Neuronal stem cell (in vitro differentiated cells): ENCODE measurements at regions not wholly inside any gene's neighbourhood (a gene's known extent, or its start where the extent isn't known, plus 50 kb on each side); places are given as distances from the start of the nearest gene placed in this dataset.

ENCODE experiments used
- DNase-seq: peaks from one replicate; pipeline ENCODE4 v3.0.0-alpha.2; 2013; ENCODE audit warnings: low spot score
- H2AFZ ChIP-seq: one replicate; pipeline ENCODE4 v1.6.1; 2013; ENCODE audit warnings: mild to moderate bottlenecking, low read length, inconsistent platforms
- H2AK5ac ChIP-seq: 2 replicates; pipeline ENCODE4 v1.6.1; 2013; ENCODE audit warnings: low read depth, mild to moderate bottlenecking, inconsistent platforms, low read length, moderate library complexity, mixed read lengths
- H2BK120ac ChIP-seq: 2 replicates; pipeline ENCODE4 v1.6.1; 2013; ENCODE audit warnings: low read depth, mild to moderate bottlenecking, inconsistent platforms, low read length, moderate library complexity, mixed read lengths
- H2BK12ac ChIP-seq: one replicate; pipeline ENCODE4 v1.6.1; 2013; ENCODE audit warnings: low read length, inconsistent platforms
- H2BK15ac ChIP-seq: 2 replicates; pipeline ENCODE4 v1.6.1; 2013; ENCODE audit warnings: mild to moderate bottlenecking, low read length, inconsistent platforms, mixed read lengths
- H2BK5ac ChIP-seq: one replicate; pipeline ENCODE4 v1.6.1; 2013; ENCODE audit warnings: inconsistent platforms, mild to moderate bottlenecking, low read length, moderate library complexity
- H3K14ac ChIP-seq: one replicate; pipeline ENCODE4 v1.6.1; 2013; ENCODE audit warnings: low read length, inconsistent platforms
- H3K18ac ChIP-seq: 2 replicates; pipeline ENCODE4 v1.6.1; 2013; ENCODE audit warnings: low read length, inconsistent platforms
- H3K23ac ChIP-seq: 2 replicates; pipeline ENCODE4 v1.6.1; 2013; ENCODE audit warnings: low read depth, mild to moderate bottlenecking, mixed read lengths, low read length, inconsistent platforms; ENCODE audit not compliant: poor library complexity
- H3K27ac ChIP-seq: replicated peaks from 3 replicates; pipeline ENCODE4 v1.5.1; 2013; ENCODE audit warnings: low read length, inconsistent platforms
- H3K27me3 ChIP-seq, 3 experiments: 2 replicates each; pipeline ENCODE4 v1.6.1; 2013; ENCODE audit warnings: low read length in 3 of 3, mild to moderate bottlenecking in 2 of 3, inconsistent platforms in 1 of 3, low read depth in 1 of 3, mixed read lengths in 1 of 3, moderate library complexity in 1 of 3; ENCODE audit not compliant: control insufficient read depth in 3 of 3, insufficient read depth in 3 of 3
- H3K36me3 ChIP-seq, 2 donors: replicated peaks in 1 of 2; 2 replicates each; pipeline ENCODE4 v1.6.1; 2013; ENCODE audit warnings: low read length in 2 of 2; ENCODE audit not compliant: control insufficient read depth in 2 of 2, insufficient read depth in 2 of 2
- H3K4ac ChIP-seq: 2 replicates; pipeline ENCODE4 v1.6.1; 2013; ENCODE audit warnings: inconsistent platforms, mild to moderate bottlenecking, low read length, moderate library complexity
- H3K4me1 ChIP-seq, 2 donors: 1 replicate in 1 of 2; 2 replicates in 1 of 2; pipeline ENCODE4 v1.6.1; 2013; ENCODE audit warnings: low read length in 2 of 2, low read depth in 1 of 2; ENCODE audit not compliant: control insufficient read depth in 2 of 2, insufficient read depth in 1 of 2
- H3K4me2 ChIP-seq: one replicate; pipeline ENCODE4 v1.6.1; 2013; ENCODE audit warnings: mild to moderate bottlenecking, low read length, inconsistent platforms; ENCODE audit not compliant: insufficient read depth, poor library complexity, severe bottlenecking
- H3K4me3 ChIP-seq, 2 donors: 2 replicates each; pipeline ENCODE4 v1.5.1; 2013; ENCODE audit warnings: low read length in 2 of 2, mild to moderate bottlenecking in 2 of 2, inconsistent platforms in 1 of 2, moderate library complexity in 1 of 2
- H3K79me1 ChIP-seq: one replicate; pipeline ENCODE4 v1.6.1; 2013; ENCODE audit warnings: low read depth, mild to moderate bottlenecking, inconsistent platforms, low read length, moderate library complexity
- H3K9ac ChIP-seq: one replicate; pipeline ENCODE4 v1.6.1; 2013; ENCODE audit warnings: mild to moderate bottlenecking, low read depth, low read length, inconsistent platforms; ENCODE audit not compliant: poor library complexity
- H3K9me3 ChIP-seq, 2 donors: replicated peaks in 1 of 2; 2 replicates each; pipeline versions ENCODE3 to v1.6.1; 2013; ENCODE audit warnings: low read length in 2 of 2, mild to moderate bottlenecking in 2 of 2, inconsistent platforms in 1 of 2, low read depth in 1 of 2, mixed read lengths in 1 of 2, moderate library complexity in 1 of 2; ENCODE audit not compliant: control insufficient read depth in 2 of 2, insufficient read depth in 1 of 2
- H4K8ac ChIP-seq: one replicate; pipeline ENCODE4 v1.6.1; 2013; ENCODE audit warnings: low read depth, mild to moderate bottlenecking, inconsistent platforms, low read length, moderate library complexity
- H4K91ac ChIP-seq: one replicate; pipeline ENCODE4 v1.6.1; 2013; ENCODE audit warnings: low read length, low read depth, mild to moderate bottlenecking, inconsistent platforms; ENCODE audit not compliant: poor library complexity
- WGBS, 2 donors: extraction: QIAGEN DNeasy Blood & Tissue Kit; methylation state at CpG; one replicate each; pipeline ENCODE4 v1.1.7; 2013; ENCODE audit warnings: missing lambda C conversion rate in 2 of 2, mixed read lengths in 1 of 2; ENCODE audit not compliant: insufficient read length in 2 of 2, insufficient replicate concordance in 1 of 2; ENCODE audit errors: extremely low coverage in 2 of 2; 5-methylcytosine and 5-hydroxymethylcytosine counted together

DNA sequence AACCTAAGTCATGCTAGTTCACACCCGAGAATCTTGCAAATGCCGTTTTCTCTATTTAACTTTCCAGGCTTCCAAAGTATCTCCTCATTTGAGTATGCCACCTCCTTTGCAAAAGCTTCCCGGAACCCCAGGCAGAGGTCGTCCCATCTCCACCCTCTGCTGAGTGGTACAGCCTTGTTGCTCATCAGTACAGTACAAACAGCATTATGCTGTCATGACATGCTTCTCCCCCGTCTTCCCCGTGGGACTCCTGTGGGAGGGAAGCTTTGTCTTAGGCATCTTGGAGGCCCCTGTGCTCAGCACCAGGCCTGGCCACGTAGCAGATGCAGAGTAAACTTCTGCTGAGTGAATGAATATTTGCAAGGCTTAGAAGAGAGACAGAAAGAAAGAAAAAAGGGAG is 102.7 kb downstream of the CDCA7 start:
- no peak overlapping the region for H3K9ac ChIP-seq
- peak overlapping the region; percentile 76 for H4K91ac ChIP-seq
- H2BK12ac ChIP-seq: no peak overlapping the region
- DNase-seq: no peak
- H3K9me3 ChIP-seq: peaks cover 0 to 2% of the 10 kb centered on the region in 2 donors
- H3K4me1 ChIP-seq: peaks cover 16 to 35% of the 10 kb centered on the region in 2 donors
- no peaks in the 10 kb centered on the region for H3K79me1 ChIP-seq
- no peak overlapping the region for H3K23ac ChIP-seq
- H3K36me3 ChIP-seq: no peaks in the 10 kb centered on the region
- H3K4ac ChIP-seq: no peak overlapping the region
- H3K4me2 ChIP-seq: no peak overlapping the region
- no peak overlapping the region for H3K4me3 ChIP-seq
- no peaks in the 10 kb centered on the region for H3K27me3 ChIP-seq
- peak overlapping the region; percentile 14 for H2BK120ac ChIP-seq
- WGBS, 2 donors: no CpG with 5 or more reads among the region's 7 CpGs
- H3K27ac ChIP-seq: no peak overlapping the region
- peak overlapping the region; percentile 27 for H2AFZ ChIP-seq
- H2AK5ac ChIP-seq: no peak overlapping the region
- H2BK5ac ChIP-seq: peak overlapping the region; percentile 91
- no peak overlapping the region for H3K14ac ChIP-seq
- H4K8ac ChIP-seq: no peak overlapping the region
- peak overlapping the region; percentile 86 for H3K18ac ChIP-seq
- peak overlapping the region; percentile 79 for H2BK15ac ChIP-seq

DNA sequence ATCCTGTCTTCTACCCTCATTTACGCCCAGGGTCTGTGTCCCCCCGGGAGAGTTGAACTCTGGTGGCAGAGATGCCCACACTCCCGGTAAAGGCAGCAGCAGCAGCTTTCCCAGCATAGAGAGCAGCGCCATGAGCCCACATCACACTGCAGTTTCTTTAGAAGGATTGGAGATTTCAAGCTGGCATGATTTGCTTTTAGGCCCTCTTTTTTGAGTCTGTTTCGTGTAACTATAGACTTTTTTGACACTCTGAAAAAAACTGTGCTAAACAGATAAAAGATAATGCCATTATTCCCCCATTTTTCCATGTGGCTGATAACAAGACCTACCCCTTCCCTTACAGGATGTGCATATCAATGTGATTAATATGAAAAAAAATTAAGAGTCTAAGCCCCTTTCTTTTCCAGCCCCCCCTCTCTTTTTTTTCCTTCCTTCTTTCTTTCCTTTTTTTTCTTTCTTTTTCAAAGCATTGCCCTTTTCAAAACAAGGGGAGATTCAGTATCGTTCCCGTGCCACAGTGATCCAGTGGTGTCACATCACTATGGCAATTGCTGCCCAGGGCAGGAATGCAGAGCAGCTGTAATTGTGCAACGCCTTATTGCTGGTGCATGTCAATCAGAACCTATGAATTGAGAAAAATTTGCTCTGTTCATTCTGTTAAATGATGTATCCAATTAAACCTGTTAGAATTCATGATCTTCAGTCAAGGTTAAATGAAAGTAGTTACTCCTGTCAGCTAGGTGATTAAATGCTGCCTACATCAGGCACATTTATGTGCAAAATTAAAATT is 104.5 kb downstream of the CDCA7 start:
- no peak overlapping the region for H3K4me2 ChIP-seq
- H2BK15ac ChIP-seq: no peak overlapping the region
- no peaks in the 10 kb centered on the region for H3K79me1 ChIP-seq
- peaks cover 13 to 27% of the 10 kb centered on the region in 2 donors for H3K4me1 ChIP-seq
- H3K14ac ChIP-seq: no peak overlapping the region
- H3K36me3 ChIP-seq: no peaks in the 10 kb centered on the region
- no peak overlapping the region for H3K9ac ChIP-seq
- no peak overlapping the region for H3K4me3 ChIP-seq
- peak overlapping the region; percentile 76 for H2AFZ ChIP-seq
- H3K27me3 ChIP-seq: no peaks in the 10 kb centered on the region
- H3K9me3 ChIP-seq: peaks cover 0 to 2% of the 10 kb centered on the region in 2 donors
- H3K27ac ChIP-seq: no peak overlapping the region
- H2BK5ac ChIP-seq: no peak overlapping the region
- no CpG with 5 or more reads among the region's 8 CpGs for WGBS, 2 donors
- H3K23ac ChIP-seq: no peak overlapping the region
- H4K8ac ChIP-seq: no peak overlapping the region
- no peak overlapping the region for H2BK12ac ChIP-seq
- H3K18ac ChIP-seq: no peak overlapping the region
- no peak for DNase-seq
- H3K4ac ChIP-seq: no peak overlapping the region
- H2AK5ac ChIP-seq: no peak overlapping the region
- no peak overlapping the region for H2BK120ac ChIP-seq
- no peak overlapping the region for H4K91ac ChIP-seq

DNA sequence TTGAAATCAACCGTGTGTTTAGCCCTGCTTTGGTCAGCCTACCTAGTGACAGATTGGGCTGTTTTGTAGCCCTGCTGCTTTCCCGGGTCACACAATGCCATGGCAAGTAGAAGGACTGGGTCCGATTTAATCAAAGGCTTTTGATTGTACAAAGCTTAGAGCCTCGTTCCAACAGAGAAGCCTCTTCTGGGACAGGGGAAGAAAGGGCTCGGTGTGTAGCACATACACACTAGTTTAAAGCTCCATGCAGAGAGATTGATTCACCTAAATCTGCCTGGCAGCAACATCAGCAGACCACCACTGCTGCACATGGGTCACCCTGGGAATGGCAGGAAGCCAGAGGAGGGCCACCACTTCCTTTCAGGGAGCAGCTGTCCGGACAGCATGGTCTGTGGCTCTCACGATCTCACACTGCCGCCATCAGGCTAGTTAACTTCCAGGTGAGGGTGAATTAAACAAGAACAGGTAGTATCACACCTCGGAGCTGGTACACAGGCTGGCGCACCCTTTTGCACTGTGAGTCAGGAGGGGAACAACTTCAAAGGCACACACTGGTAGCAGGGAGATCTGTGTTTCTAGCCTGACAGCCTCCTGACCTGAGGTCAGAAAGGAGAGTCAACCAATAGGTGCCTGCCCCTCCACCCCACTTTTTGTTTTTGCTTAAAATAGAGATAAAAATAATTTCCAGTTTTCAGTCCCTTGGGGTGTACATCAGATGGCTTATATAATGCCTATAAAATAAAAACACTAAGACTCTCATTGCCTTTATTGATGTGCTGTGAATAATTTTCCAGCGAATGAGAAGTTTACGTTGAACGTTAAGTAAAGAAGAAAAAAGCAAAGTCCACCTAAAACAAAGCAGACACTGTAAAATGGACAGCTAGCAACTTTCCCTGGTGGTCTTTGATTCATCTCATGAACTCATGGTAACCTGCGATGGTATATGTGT is 108.5 kb downstream of the CDCA7 start:
- Histone ChIP-seq H2BK120ac (no peak overlapping the region), H2BK15ac (no peak overlapping the region), H2BK5ac (no peak overlapping the region), H2AFZ (peak overlapping the region; percentile 14), H4K91ac (no peak overlapping the region), H3K4me1 (peaks cover 8 to 23% of the 10 kb centered on the region in 2 donors), H2BK12ac (no peak overlapping the region), H4K8ac (no peak overlapping the region), H3K27me3 (no peaks in the 10 kb centered on the region), H3K18ac (no peak overlapping the region), H3K36me3 (no peaks in the 10 kb centered on the region), H3K27ac (no peak overlapping the region), H3K4me2 (no peak overlapping the region), H3K14ac (no peak overlapping the region), H3K79me1 (no peaks in the 10 kb centered on the region), H3K9ac (no peak overlapping the region), H3K4ac (no peak overlapping the region), H3K4me3 (no peak overlapping the region), H3K9me3 (no peaks in the 10 kb centered on the region), H3K23ac (no peak overlapping the region), H2AK5ac (no peak overlapping the region)
- no peak for DNase-seq
- no CpG with 5 or more reads among the region's 14 CpGs for WGBS, 2 donors

DNA sequence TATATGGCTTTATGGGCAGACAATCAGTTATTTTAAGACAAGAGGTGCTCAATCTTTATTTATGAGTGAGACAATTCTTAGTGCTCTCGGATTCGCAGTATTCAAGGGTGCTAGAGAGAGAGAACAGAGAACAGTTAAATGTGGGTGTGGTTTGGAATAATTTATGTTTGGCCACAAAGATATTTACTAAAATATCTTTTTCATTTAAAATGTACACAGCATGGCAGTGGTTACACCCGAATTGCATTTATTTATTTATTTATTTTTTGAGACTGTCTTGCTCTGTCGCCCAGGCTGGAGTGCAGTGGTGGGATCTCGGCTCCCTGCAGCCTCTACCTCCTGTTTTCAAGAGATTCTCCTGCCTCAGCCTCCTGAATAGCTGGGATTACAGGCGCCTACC is 109.2 kb downstream of the CDCA7 start:
- DNase-seq: no peak
- Histone ChIP-seq H4K91ac (no peak overlapping the region), H3K27ac (no peak overlapping the region), H3K4me2 (no peak overlapping the region), H4K8ac (no peak overlapping the region), H2BK120ac (no peak overlapping the region), H3K18ac (no peak overlapping the region), H3K4ac (no peak overlapping the region), H2BK12ac (no peak overlapping the region), H2BK5ac (no peak overlapping the region), H3K36me3 (no peaks in the 10 kb centered on the region), H3K4me1 (peaks cover 7 to 22% of the 10 kb centered on the region in 2 donors), H3K9me3 (no peaks in the 10 kb centered on the region), H2AK5ac (no peak overlapping the region), H3K79me1 (no peaks in the 10 kb centered on the region), H3K23ac (no peak overlapping the region), H3K9ac (no peak overlapping the region), H3K4me3 (no peak overlapping the region), H2BK15ac (no peak overlapping the region), H2AFZ (no peak overlapping the region), H3K27me3 (no peaks in the 10 kb centered on the region), H3K14ac (no peak overlapping the region)
- WGBS, 2 donors: no CpG with 5 or more reads among the region's 6 CpGs
